HL-60 (cell line): ENCODE measurements at regions not wholly inside any gene's neighbourhood (a gene's known extent, or its start where the extent isn't known, plus 50 kb on each side); places are given as distances from the start of the nearest gene placed in this dataset.

Experiments
- GABPA ChIP-seq: IDR thresholded peaks from 2 replicates; pipeline ENCODE4 v1.6.1; 2012; ENCODE audit warnings: low read depth
- POLR2AphosphoS5 ChIP-seq: IDR thresholded peaks from 2 replicates; pipeline ENCODE4 v1.6.1; 2012; ENCODE audit warnings: low read depth
- REST ChIP-seq: IDR thresholded peaks from 2 replicates; pipeline ENCODE4 v1.6.1; 2012; ENCODE audit warnings: low read depth; ENCODE audit not compliant: insufficient replicate concordance
- SPI1 ChIP-seq: IDR thresholded peaks from 2 replicates; pipeline ENCODE4 v1.6.1; 2012; ENCODE audit warnings: low read depth, mild to moderate bottlenecking, borderline replicate concordance
- TF ChIP-seq, protein P1 (sequence below): IDR thresholded peaks from one replicate; pipeline ENCODE4 v1.5.1; 2011; ENCODE audit warnings: low read length, control low read depth, inconsistent platforms; ENCODE audit not compliant: insufficient read depth

DNA sequence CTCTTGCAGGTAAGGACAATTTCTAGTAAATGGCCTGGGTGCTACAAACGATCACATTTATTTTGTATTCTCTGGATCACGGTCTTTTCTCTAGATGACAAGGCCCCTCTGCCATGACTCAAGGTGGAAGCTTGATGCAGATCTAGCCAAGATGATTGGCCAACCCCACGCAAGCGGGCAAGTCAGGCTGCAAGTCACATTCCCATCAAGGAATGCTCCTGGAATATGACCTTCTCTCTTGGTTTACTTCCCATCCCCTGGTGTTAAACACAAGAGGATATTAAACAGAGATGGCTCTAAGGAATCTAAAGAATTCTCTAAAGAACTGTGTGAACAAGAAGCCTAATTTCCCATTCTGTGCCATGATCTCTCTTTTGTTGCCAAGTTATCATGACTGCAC lies 97.3 kb upstream of the SERPINE2 start:
- no peak for TF ChIP-seq REST
- TF ChIP-seq, protein P1, sequence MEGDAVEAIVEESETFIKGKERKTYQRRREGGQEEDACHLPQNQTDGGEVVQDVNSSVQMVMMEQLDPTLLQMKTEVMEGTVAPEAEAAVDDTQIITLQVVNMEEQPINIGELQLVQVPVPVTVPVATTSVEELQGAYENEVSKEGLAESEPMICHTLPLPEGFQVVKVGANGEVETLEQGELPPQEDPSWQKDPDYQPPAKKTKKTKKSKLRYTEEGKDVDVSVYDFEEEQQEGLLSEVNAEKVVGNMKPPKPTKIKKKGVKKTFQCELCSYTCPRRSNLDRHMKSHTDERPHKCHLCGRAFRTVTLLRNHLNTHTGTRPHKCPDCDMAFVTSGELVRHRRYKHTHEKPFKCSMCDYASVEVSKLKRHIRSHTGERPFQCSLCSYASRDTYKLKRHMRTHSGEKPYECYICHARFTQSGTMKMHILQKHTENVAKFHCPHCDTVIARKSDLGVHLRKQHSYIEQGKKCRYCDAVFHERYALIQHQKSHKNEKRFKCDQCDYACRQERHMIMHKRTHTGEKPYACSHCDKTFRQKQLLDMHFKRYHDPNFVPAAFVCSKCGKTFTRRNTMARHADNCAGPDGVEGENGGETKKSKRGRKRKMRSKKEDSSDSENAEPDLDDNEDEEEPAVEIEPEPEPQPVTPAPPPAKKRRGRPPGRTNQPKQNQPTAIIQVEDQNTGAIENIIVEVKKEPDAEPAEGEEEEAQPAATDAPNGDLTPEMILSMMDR: no peak
- TF ChIP-seq POLR2AphosphoS5: no peak
- no peak for TF ChIP-seq SPI1
- no peak for TF ChIP-seq GABPA
